K562 (cell line): ENCODE measurements at regions not wholly inside any gene's neighbourhood (a gene's known extent, or its start where the extent isn't known, plus 50 kb on each side); places are given as distances from the start of the nearest gene placed in this dataset.

Experiments used
- ATAC-seq: fragments of 200-7000 bp; cut with Tn5 transposase; 3 replicates; pipeline ENCODE4 v1.9.1; 2020; ENCODE audit warnings: moderate library complexity
- BruUV-seq: library from RNA; stranded (reverse); fragments of 400-500 nt; replicated peaks from 2 replicates; lab custom pipeline; 2021; lab: Mats Ljungman, UMichigan
- CTCF ChIA-PET: fragments of 300-600 bp; formaldehyde crosslinking; extraction: SDS; loops from one replicate; lab custom pipeline; 2021; ENCODE audit warnings: low intra/inter-chr PET ratio; lab: Yijun Ruan, JAX
- POLR2A ChIA-PET: fragments of 300-600, 350-650 bp; sonication (Branson Sonifier 250); formaldehyde crosslinking; extraction: SDS; loops from one replicate; lab custom pipeline; 2021; ENCODE audit warnings: antibody characterized with exemption, inconsistent platforms; lab: Yijun Ruan, JAX
- DNase-seq, 4 experiments: peaks; one replicate each; pipeline versions ENCODE4 v3.0.0 to v3.0.0-alpha.2; 2011 to 2018; ENCODE audit warnings: low spot score in 3 of 4, mixed read lengths in 3 of 4; ENCODE audit errors: extremely low read depth in 1 of 4
- FAIRE-seq: peaks from 2 replicates; lab custom pipeline; 2011; peaks lifted over from hg19 to GRCh38; lab: Jason Lieb, UNC
- H2AFZ ChIP-seq: 2 replicates; pipeline ENCODE4 v1.6.0; 2011; ENCODE audit warnings: low read depth, low read length, control low read depth, inconsistent platforms
- H3K27ac ChIP-seq: fragments of 200-600 bp; 3 replicates; pipeline ENCODE4 v1.8.0; 2011; ENCODE audit warnings: low read depth, mild to moderate bottlenecking, control low read depth, inconsistent platforms, low read length, moderate library complexity, mixed read lengths; ENCODE audit errors: extremely low read depth
- H3K27me3 ChIP-seq, 2 experiments: fragments of 300-600 bp in 1 of 2; 2 replicates in 1 of 2; 3 replicates in 1 of 2; pipeline versions ENCODE4 v1.6.0 to v1.8.0; 2011; ENCODE audit warnings: inconsistent platforms in 2 of 2, low read length in 2 of 2, mild to moderate bottlenecking in 1 of 2, mixed read lengths in 1 of 2, moderate library complexity in 1 of 2; ENCODE audit not compliant: control insufficient read depth in 2 of 2, insufficient read depth in 2 of 2
- H3K36me3 ChIP-seq: fragments of 300-600 bp; 3 replicates; pipeline ENCODE4 v1.8.0; 2011; ENCODE audit warnings: mild to moderate bottlenecking, low read length, inconsistent platforms; ENCODE audit not compliant: control insufficient read depth, insufficient read depth
- H3K4me1 ChIP-seq, 2 experiments: fragments of 200-600 bp in 1 of 2; replicated peaks in 1 of 2; 2 replicates in 1 of 2; 3 replicates in 1 of 2; pipeline versions ENCODE4 v1.5.1 to v1.8.0; 2011; ENCODE audit warnings: inconsistent platforms in 2 of 2, low read length in 2 of 2, mild to moderate bottlenecking in 1 of 2, mixed read lengths in 1 of 2, moderate library complexity in 1 of 2; ENCODE audit not compliant: control insufficient read depth in 2 of 2, insufficient read depth in 2 of 2
- H3K4me2 ChIP-seq: 2 replicates; pipeline ENCODE4 v1.6.1; 2011; ENCODE audit warnings: low read length, control low read depth, inconsistent platforms, mixed read lengths; ENCODE audit not compliant: insufficient read depth
- H3K4me3 ChIP-seq: fragments of 200-600 bp; sonication (generic), shearing (Covaris generic); 2 replicates; pipeline ENCODE4 v1.5.1; 2016; ENCODE audit warnings: control low read depth, inconsistent platforms
- H3K79me2 ChIP-seq: fragments of 200-600 bp; 3 replicates; pipeline ENCODE4 v1.8.0; 2011; ENCODE audit warnings: low read length, inconsistent platforms; ENCODE audit not compliant: control insufficient read depth, insufficient read depth
- H3K9ac ChIP-seq, 2 experiments: 2 replicates each; pipeline versions ENCODE4 v1.6.0 to v1.6.1; 2011; ENCODE audit warnings: low read depth in 2 of 2, low read length in 2 of 2, control low read depth in 1 of 2, inconsistent platforms in 1 of 2, mild to moderate bottlenecking in 1 of 2, mixed read lengths in 1 of 2; ENCODE audit not compliant: insufficient read depth in 1 of 2
- H3K9me1 ChIP-seq: one replicate; pipeline ENCODE4 v1.6.0; 2011; ENCODE audit warnings: inconsistent platforms, mild to moderate bottlenecking, low read length, moderate library complexity; ENCODE audit not compliant: control insufficient read depth, insufficient read depth
- H3K9me3 ChIP-seq: replicated peaks from 2 replicates; pipeline ENCODE4 v1.5.1; 2011; ENCODE audit warnings: low read depth, low read length, inconsistent platforms; ENCODE audit not compliant: control insufficient read depth, insufficient read depth
- H4K20me1 ChIP-seq: replicated peaks from 2 replicates; pipeline ENCODE4 v1.6.1; 2011; ENCODE audit warnings: low read length, inconsistent platforms, mixed read lengths; ENCODE audit not compliant: control insufficient read depth, insufficient read depth
- DACH1 ChIP-seq: fragments of 450-650 bp; IDR thresholded peaks from 2 replicates; pipeline ENCODE4 v1.6.1; 2018; ENCODE audit not compliant: partially characterized antibody
- DPF2 ChIP-seq: fragments of 450-650 bp; IDR thresholded peaks from 2 replicates; pipeline ENCODE4 v1.6.1; 2016
- ELF2 ChIP-seq: fragments of 250-450 bp; sonication (Bioruptor Pico); IDR thresholded peaks from 2 replicates; pipeline ENCODE4 v1.5.0; 2021; ENCODE audit warnings: mild to moderate bottlenecking
- FOXK1 ChIP-seq: sonication (generic); formaldehyde crosslinking; IDR thresholded peaks from 2 replicates; pipeline ENCODE4 v1.8.0; 2022; ENCODE audit warnings: missing genetic modification reagents, mild to moderate bottlenecking, borderline replicate concordance
- HEY1 ChIP-seq: fragments of 250-450 bp; sonication (Bioruptor Pico); IDR thresholded peaks from 2 replicates; pipeline ENCODE4 v1.5.0; 2020; ENCODE audit warnings: mild to moderate bottlenecking, moderate library complexity, borderline replicate concordance
- HNRNPUL1 ChIP-seq: fragments of 200-400 bp; formaldehyde crosslinking; IDR thresholded peaks from 2 replicates; pipeline ENCODE4 v1.6.1; 2017; ENCODE audit warnings: low read length
- IRF9 ChIP-seq: fragments of 450-650 bp; IDR thresholded peaks from 2 replicates; pipeline ENCODE4 v1.6.1; 2016; ENCODE audit warnings: missing biosample characterization, missing genetic modification characterization
- KHSRP ChIP-seq: fragments of 450-650 bp; IDR thresholded peaks from 2 replicates; pipeline ENCODE4 v1.6.1; 2017
- MEF2D ChIP-seq: conservative IDR thresholded peaks from 2 replicates; pipeline ENCODE4 v1.6.1; 2016; ENCODE audit warnings: low read depth, missing genetic modification characterization, missing compliant biosample characterization
- NR2C1 ChIP-seq, 2 experiments: fragments of 450-650 bp; IDR thresholded peaks; 2 replicates each; pipeline ENCODE4 v1.6.1; 2017; ENCODE audit warnings: mild to moderate bottlenecking in 2 of 2, antibody characterized with exemption in 1 of 2, inconsistent platforms in 1 of 2, missing compliant biosample characterization in 1 of 2, missing genetic modification characterization in 1 of 2
- SMC3 ChIP-seq: conservative IDR thresholded peaks from 2 replicates; pipeline ENCODE4 v1.6.1; 2011; ENCODE audit warnings: low read depth, low read length, improper control_type of control experiment; ENCODE audit not compliant: insufficient read depth
- YY1 ChIP-seq, 3 experiments: IDR thresholded peaks; 2 replicates each; pipeline ENCODE4 v1.6.1; 2011; ENCODE audit warnings: low read length in 2 of 3, mild to moderate bottlenecking in 2 of 3, moderate library complexity in 2 of 3, borderline replicate concordance in 1 of 3, control low read depth in 1 of 3, low read depth in 1 of 3; ENCODE audit not compliant: insufficient read depth in 3 of 3, insufficient replicate concordance in 2 of 3, control insufficient read depth in 1 of 3, insufficient read length in 1 of 3; ENCODE audit errors: extremely low read depth in 1 of 3
- ZNF76 ChIP-seq: fragments of 250-450 bp; sonication (Bioruptor Pico); IDR thresholded peaks from 2 replicates; pipeline ENCODE4 v1.4.0; 2020; ENCODE audit warnings: mild to moderate bottlenecking, moderate library complexity, borderline replicate concordance
- WGBS: fragments of 100-300 bp; shearing (Covaris generic); methylation state at CpG from one replicate; pipeline ENCODE4 v1.1.6; 2016; ENCODE audit warnings: low coverage, mixed read lengths; ENCODE audit not compliant: insufficient coverage; ENCODE audit errors: missing lambda C conversion rate; 5-methylcytosine and 5-hydroxymethylcytosine counted together
- in situ Hi-C: fragments of 300-500 bp; cut with MboI; formaldehyde crosslinking; loops from 4 replicates; pipeline ENCODE4 v1.15.0; 2018; ENCODE audit warnings: inconsistent platforms, mixed read lengths
- intact Hi-C: fragments of 100-400 bp; cut with micrococcal nuclease; formaldehyde crosslinking; loops from 2 replicates; pipeline ENCODE4 v1.14.2; 2022
- TF ChIP-seq, protein P1 (sequence below): fragments of 250-450 bp; sonication (Bioruptor Pico); IDR thresholded peaks from 2 replicates; pipeline ENCODE4 v1.5.0; 2020; ENCODE audit warnings: mild to moderate bottlenecking, borderline replicate concordance
- TF ChIP-seq, protein P2 (sequence below): fragments of 450-650 bp; IDR thresholded peaks from 2 replicates; pipeline ENCODE4 v1.6.1; 2017; ENCODE audit warnings: mild to moderate bottlenecking, moderate library complexity
- TF ChIP-seq, protein P3 (sequence below): sonication (generic); formaldehyde crosslinking; IDR thresholded peaks from 2 replicates; pipeline ENCODE4 v1.8.0; 2022; ENCODE audit warnings: missing genetic modification reagents, mild to moderate bottlenecking, borderline replicate concordance

DNA sequence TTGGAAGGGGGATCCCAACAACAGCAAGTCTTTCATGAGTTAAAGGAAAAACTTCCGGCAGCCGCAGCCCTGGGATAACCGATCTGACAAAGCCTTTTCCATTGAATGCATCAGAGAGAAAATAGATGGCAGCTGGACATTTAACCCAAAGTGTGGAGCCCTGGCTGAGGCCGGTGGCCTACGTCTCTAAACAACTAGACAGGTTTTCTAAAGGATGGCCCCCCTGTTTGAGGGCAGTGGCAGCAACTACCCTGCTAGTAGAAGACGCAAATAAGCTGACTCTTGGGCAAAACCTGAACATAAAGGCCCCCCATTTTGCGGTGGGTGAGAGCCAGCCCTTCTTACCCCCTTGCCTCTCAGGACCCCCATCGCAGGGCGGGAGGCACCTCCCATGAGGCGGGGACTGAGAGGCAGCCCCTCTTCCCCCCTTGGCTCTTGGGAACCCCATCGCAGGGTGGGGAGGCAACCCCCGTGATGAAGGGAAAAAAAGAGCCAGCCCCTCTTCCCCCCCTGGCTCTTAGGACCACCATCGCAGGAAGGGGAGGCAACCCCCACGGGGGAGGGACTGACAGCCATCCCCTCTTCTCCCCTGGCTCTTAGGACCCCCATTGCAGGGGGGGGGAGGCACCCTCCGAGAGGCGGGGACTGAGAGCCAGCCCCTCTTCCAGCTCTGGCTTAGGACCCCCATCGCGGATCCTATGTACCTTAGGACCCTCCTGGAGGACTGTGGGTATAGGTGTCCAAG is 2422.9 kb upstream of the PCDH20 start:
- TF ChIP-seq, protein P1, sequence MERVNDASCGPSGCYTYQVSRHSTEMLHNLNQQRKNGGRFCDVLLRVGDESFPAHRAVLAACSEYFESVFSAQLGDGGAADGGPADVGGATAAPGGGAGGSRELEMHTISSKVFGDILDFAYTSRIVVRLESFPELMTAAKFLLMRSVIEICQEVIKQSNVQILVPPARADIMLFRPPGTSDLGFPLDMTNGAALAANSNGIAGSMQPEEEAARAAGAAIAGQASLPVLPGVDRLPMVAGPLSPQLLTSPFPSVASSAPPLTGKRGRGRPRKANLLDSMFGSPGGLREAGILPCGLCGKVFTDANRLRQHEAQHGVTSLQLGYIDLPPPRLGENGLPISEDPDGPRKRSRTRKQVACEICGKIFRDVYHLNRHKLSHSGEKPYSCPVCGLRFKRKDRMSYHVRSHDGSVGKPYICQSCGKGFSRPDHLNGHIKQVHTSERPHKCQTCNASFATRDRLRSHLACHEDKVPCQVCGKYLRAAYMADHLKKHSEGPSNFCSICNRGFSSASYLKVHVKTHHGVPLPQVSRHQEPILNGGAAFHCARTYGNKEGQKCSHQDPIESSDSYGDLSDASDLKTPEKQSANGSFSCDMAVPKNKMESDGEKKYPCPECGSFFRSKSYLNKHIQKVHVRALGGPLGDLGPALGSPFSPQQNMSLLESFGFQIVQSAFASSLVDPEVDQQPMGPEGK: no peak
- TF ChIP-seq YY1 (IDR thresholded peaks at IDR 0.05; ENCODE audit: borderline replicate concordance in 1 of 3, control insufficient read depth in 1 of 3, extremely low read depth in 1 of 3, insufficient read depth in 3 of 3, insufficient read length in 1 of 3, insufficient replicate concordance in 2 of 3, low read depth in 1 of 3, low read length in 2 of 3) (no peak), DPF2 (no peak), FOXK1 (no peak), NR2C1 (IDR thresholded peaks at IDR 0.05) (no peak), NR2C1 (tag; IDR thresholded peaks at IDR 0.05) (no peak), HEY1 (CRISPR knock-in tag) (no peak), DACH1 (no peak), SMC3 (no peak), KHSRP (no peak), ZNF76 (no peak), MEF2D (tag) (no peak), ELF2 (CRISPR knock-in tag) (no peak), IRF9 (tag) (no peak), HNRNPUL1 (no peak)
- TF ChIP-seq, protein P2, sequence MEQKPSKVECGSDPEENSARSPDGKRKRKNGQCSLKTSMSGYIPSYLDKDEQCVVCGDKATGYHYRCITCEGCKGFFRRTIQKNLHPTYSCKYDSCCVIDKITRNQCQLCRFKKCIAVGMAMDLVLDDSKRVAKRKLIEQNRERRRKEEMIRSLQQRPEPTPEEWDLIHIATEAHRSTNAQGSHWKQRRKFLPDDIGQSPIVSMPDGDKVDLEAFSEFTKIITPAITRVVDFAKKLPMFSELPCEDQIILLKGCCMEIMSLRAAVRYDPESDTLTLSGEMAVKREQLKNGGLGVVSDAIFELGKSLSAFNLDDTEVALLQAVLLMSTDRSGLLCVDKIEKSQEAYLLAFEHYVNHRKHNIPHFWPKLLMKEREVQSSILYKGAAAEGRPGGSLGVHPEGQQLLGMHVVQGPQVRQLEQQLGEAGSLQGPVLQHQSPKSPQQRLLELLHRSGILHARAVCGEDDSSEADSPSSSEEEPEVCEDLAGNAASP: no peak
- TF ChIP-seq, protein P3, sequence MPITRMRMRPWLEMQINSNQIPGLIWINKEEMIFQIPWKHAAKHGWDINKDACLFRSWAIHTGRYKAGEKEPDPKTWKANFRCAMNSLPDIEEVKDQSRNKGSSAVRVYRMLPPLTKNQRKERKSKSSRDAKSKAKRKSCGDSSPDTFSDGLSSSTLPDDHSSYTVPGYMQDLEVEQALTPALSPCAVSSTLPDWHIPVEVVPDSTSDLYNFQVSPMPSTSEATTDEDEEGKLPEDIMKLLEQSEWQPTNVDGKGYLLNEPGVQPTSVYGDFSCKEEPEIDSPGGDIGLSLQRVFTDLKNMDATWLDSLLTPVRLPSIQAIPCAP (CRISPR knock-in tag): no peak
- FAIRE-seq (no peak), DNase-seq (no peak), ATAC-seq (no peak)
- intact Hi-C loops (no loop called here), in situ Hi-C loops (no loop called here)
- no peaks in the 10 kb centered on the region for H3K79me2 ChIP-seq
- no peaks in the 10 kb centered on the region for H3K9me3 ChIP-seq
- 1% methylated on average over 9 of the region's 18 CpGs for WGBS
- no peak overlapping the region for H2AFZ ChIP-seq
- no peak overlapping the region for H3K4me2 ChIP-seq
- no peaks in the 10 kb centered on the region for H3K9me1 ChIP-seq
- no peaks in the 10 kb centered on the region for H4K20me1 ChIP-seq
- no peak overlapping the region for H3K4me3 ChIP-seq
- no peaks in the 10 kb centered on the region for H3K27me3 ChIP-seq
- no TSS peak for BruUV-seq
- no peaks in the 10 kb centered on the region for H3K4me1 ChIP-seq
- H3K36me3 ChIP-seq: no peaks in the 10 kb centered on the region
- ChIA-PET CTCF (no interaction called here), POLR2A (no interaction called here)
- H3K9ac ChIP-seq: no peak overlapping the region
- H3K27ac ChIP-seq: no peak overlapping the region
